ENCODE measurements at regions not wholly inside any gene's neighbourhood (a gene's known extent, or its start where the extent isn't known, plus 50 kb on each side); places are given as distances from the start of the nearest gene placed in this dataset.
"Not testable (repeated sequence)": the region's sequence is repeated elsewhere in the genome, so short reads cannot be mapped to it uniquely, and the experiment has no call there.

DNA sequence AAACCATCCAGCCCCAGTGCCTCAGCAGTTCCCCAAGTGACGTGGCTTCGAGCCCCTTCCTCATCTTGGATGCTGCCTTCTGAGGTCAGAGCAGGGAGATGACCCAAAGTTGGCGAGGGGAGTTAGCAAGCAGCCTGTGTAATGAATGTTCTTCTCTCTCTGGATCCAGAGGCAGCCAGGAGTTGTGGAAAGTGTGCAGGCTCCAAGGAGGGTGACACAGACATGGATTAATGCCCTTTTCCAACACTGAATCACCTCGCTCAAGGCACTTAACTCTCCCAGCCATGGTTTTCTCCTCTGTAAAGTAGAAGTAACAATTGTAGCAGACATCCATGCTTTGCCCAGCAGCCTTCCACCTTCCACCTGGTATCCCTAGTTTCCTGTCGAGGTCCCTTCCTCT lies 64.6 kb upstream of the HAND1 start:
- DNase-seq: no peak

DNA sequence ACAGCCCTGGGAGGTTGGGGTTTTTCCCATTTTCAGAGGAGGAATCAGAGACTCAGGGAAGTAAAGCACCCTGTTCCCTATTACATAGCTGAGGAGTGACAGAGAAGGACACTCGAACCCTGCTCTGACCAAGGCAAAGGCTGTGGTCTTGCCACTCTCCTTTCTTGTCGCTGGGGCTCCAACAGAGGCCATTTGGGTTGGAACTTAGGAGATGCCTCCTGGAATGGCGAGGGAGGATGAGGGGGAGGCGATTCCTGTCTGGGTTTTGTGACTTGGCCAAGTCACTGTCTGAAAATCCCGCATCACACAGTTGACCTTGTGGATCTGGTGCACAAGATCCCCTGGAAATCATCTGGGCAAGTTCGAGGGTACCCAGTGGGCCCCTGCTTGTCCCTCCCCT lies 64.0 kb upstream of the HAND1 start:
- no peak for DNase-seq

DNA sequence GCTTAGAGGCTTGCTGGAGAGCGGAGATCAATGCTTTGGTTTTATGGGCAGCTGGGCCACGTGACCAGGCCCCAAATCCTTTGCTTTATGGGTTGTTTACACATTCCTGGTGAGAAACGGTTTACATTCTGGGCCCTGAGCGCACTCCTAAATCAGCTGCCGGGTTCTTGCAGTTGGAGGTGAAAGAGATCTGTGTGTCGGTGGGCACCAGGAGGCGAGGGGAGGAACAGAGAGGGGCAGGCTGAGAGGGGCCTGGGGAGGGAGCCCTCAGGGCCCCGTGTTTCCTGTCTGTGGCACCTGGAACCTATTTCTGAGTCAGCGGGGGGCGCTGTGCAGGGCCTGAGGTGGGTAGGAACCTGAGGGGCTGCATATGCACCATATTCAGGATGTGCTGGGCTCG lies 63.5 kb upstream of the HAND1 start:
- DNase-seq: no peak

DNA sequence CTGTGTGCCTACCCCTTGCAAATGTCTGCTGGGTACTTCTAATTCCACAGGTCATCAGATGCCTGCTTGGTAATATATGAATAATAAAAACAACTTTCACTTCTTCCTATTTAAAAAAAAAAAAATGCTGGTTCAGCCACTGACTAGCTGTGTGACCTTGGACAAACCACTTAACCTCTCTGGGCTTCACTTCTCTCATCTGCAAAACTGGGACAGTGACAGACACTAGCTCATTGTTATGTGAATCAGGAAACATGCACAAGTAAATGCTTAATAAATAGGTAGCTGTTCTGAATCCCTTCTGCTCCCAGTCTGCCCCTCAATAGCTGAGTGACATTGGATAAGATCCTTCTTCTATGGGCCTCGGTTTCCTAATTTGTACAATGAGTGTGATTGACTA lies 62.6 kb upstream of the HAND1 start:
- no peak for DNase-seq

DNA sequence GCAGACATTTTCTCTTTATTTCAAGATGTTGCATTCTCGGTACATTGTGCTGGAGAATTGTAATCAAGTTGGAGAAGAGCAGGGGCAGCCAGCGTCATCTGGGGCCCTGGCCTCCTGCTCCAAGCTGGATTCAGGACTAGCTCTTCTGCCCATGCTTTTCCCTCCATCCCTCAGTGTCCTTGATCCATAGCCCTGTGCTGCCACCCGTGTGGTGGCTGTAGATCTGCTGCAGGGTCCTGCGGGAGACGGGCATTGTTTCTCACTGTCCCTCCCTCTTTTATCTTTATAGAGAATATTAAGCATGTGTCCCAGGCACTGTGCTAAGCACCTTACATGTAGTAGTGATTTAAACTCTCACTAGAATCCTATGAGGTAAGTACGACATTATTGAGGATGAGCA lies 60.5 kb upstream of the HAND1 start:
- DNase-seq: no peak

DNA sequence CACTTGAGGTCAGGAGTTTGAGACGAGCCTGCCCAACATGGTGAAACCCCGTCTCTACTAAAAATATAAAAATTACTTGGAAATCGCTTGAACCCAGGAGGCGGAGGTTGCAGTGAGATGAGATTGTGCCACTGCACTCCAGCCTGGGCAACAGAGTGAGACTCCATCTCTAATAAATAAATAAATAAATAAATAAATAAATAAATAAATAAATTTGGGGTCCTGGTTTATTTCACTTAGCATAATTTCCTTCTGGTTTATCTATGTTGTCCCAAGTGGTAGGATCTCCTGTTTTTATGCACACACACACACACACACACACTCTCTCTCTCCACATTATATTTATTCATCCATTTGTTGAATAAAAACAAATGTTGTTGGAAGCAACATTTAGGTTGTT lies 58.4 kb upstream of the HAND1 start:
- DNase-seq: not testable (repeated sequence)

DNA sequence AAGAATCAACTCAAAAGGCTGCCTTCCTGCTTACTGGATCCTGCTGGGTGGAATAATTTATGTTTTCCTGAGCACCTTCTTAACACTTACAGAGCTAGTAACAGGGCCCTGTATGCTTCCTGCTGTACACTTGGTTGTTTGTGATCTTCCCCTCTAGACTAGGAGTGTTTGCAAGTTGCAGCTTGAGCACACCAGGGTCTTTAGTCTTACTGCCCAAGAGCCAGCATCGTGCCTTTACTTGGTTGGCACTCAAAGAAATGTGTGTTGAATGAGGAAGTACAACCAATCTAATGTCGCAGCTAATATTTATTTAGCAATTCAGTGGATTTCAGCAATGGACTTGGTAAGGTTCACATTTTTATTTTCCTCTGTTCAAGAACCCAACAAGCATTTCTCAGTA lies 57.5 kb upstream of the HAND1 start:
- no peak for DNase-seq

DNA sequence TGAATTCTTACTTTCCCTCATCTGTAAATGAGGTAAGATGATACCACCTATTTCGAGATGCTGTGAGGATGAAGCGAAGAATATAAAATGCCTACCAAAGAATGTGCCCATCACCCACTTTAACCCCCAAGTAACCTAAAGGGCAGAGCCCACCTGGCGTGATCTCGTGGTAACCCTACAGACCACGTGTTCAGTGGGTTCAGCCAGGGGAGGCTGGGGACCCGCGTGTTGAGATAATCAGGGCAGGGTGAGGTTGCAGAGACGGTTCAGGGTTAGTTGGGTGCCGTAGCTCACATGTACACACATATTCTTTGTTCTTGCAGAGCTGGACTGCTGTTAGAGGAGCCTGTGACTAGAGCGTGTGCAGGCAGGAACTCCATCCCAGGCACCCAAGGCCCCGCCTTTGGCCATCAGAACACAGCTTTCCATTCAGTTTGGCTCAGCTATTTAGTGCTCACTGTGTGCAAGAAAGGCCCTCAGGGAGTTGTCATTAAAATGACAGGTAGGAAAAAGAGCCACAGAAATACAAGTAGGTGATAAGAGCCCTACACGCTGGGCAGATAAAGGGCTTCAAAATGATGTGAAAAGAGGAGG lies 56.5 kb upstream of the HAND1 start:
- DNase-seq: no peak

DNA sequence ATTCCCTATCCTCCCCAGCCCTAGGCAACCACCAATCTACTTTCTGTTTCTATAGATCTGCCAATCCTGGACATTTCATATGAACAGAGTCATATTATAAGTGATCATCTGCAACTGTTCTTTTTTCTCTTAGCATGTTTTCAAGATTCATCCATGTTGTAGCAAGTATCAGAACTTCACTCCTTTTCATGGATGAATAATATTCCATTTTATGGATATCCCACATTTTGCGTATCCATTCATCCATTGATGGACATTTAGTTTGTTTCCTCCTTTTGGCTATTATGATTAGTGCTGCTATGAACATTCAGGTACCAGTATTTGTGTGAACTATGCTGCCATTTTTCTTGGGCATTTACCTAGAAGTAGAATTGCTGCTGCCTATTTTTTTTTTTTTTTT lies 51.3 kb upstream of the HAND1 start:
- DNase-seq: no peak

DNA sequence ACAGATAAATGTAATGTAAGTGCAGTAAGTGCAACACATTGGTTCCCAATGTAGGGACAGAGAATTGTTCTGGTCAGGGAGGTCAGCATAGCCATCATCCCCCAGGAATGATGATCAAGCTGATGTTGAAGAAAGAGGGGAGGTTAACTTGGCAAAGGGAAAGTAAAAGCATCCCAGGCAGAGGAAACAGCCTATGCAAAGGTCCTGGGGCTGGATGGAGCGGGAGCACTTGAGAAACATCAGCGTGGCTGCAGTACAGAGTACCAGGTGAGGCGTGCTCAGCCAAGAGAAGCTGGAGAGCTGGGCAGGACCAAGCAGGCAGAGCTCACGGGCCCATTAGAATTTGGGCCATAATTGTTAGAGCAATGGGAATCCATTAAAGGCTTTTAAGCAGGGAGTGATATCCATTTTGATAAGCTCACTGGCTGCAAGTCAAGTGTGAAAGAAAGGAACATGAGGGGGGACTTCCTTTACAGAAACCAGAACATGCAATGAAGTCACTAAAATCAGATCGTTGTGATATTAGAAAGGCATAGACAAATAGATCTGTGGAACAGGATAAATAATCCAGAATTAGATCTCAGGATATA lies 50.1 kb upstream of the HAND1 start:
- DNase-seq: no peak
